Stimulated activated effector memory CD8-positive, alpha-beta T cell treated with anti-CD3 and anti-CD28 coated beads, Interleukin-12 subunit alpha, Interleukin-12 subunit beta, amount 100 ng/mL, for 72 hours (primary cell): ENCODE measurements at regions not wholly inside any gene's neighbourhood (a gene's known extent, or its start where the extent isn't known, plus 50 kb on each side); places are given as distances from the start of the nearest gene placed in this dataset.

ENCODE experiments used
- ATAC-seq: fragments of 150-1000 bp; cut with Tn5 transposase; 2 replicates; pipeline ENCODE4 v1.10.0; 2021
- DNase-seq, 2 donors: peaks; one replicate each; pipeline ENCODE4 v3.0.0; 2021 to 2022; ENCODE audit warnings: low spot score in 2 of 2
- H3K27ac Mint-ChIP-seq: one replicate; pipeline ENCODE4 v1.8.0; 2022; ENCODE audit warnings: mild to moderate bottlenecking, mixed read lengths
- H3K36me3 Mint-ChIP-seq: one replicate; pipeline ENCODE4 v1.8.0; 2022; ENCODE audit warnings: mild to moderate bottlenecking, mixed read lengths
- H3K4me1 Mint-ChIP-seq: one replicate; pipeline ENCODE4 v1.8.0; 2022; ENCODE audit warnings: mixed read lengths
- H3K4me3 Mint-ChIP-seq: one replicate; pipeline ENCODE4 v1.8.0; 2022; ENCODE audit warnings: mild to moderate bottlenecking, mixed read lengths
- H3K9me3 Mint-ChIP-seq: one replicate; pipeline ENCODE4 v1.8.0; 2022; ENCODE audit warnings: mixed read lengths

DNA sequence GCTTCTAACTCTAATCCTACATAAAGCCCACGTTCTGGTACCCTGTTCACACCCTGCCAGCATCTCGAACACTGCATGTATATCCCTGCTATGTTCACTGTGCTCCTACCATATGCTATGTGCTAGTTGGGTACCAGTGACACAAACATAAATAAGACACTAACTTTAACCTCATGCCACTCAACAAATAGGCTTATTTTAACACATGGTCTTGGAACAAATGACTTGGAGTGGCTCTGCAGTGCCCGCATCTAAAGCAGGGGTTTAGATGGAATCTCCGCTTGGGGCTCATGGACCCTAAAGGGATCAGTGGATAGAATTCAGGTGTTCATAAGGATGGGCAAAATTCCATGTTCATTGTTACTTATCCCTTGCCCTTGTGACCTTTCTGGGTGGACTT, 175.7 kb upstream of the ZKSCAN2 start:
- Mint-ChIP-seq H3K9me3 (no peaks in the 10 kb centered on the region), H3K4me1 (no peaks in the 10 kb centered on the region), H3K4me3 (no peak overlapping the region), H3K36me3 (no peaks in the 10 kb centered on the region), H3K27ac (no peak overlapping the region)
- ATAC-seq (no peak), DNase-seq (no peak)

- Mint-ChIP-seq H3K4me1 (no peaks in the 10 kb centered on the region), H3K27ac (no peak overlapping the region), H3K9me3 (no peaks in the 10 kb centered on the region), H3K36me3 (no peaks in the 10 kb centered on the region), H3K4me3 (no peak overlapping the region)
- DNase-seq (no peak), ATAC-seq (no peak)
Observed at GRCh38 chr16:25431472-25431871, 173.8 kb upstream of the ZKSCAN2 start.

- Mint-ChIP-seq H3K4me1 (no peaks in the 10 kb centered on the region), H3K4me3 (no peak overlapping the region), H3K27ac (no peak overlapping the region), H3K36me3 (no peaks in the 10 kb centered on the region), H3K9me3 (no peaks in the 10 kb centered on the region)
- DNase-seq (no peak), ATAC-seq (no peak)
Observed at GRCh38 chr16:25426829-25427228, 169.2 kb upstream of the ZKSCAN2 start.

- ATAC-seq (no peak), DNase-seq (no peak)
- no peaks in the 10 kb centered on the region for H3K36me3 Mint-ChIP-seq
- no peak overlapping the region for H3K27ac Mint-ChIP-seq
- H3K4me3 Mint-ChIP-seq = no peak overlapping the region
- H3K9me3 Mint-ChIP-seq = no peaks in the 10 kb centered on the region
- no peaks in the 10 kb centered on the region for H3K4me1 Mint-ChIP-seq
Observed at GRCh38 chr16:25419681-25420080, 162.0 kb upstream of the ZKSCAN2 start.

GRCh38 chr16:25419153-25419552, 161.5 kb upstream of the ZKSCAN2 start:
- Mint-ChIP-seq H3K27ac (no peak overlapping the region), H3K9me3 (no peaks in the 10 kb centered on the region), H3K4me3 (no peak overlapping the region), H3K4me1 (no peaks in the 10 kb centered on the region), H3K36me3 (no peaks in the 10 kb centered on the region)
- DNase-seq = no peak
- no peak for ATAC-seq

DNA sequence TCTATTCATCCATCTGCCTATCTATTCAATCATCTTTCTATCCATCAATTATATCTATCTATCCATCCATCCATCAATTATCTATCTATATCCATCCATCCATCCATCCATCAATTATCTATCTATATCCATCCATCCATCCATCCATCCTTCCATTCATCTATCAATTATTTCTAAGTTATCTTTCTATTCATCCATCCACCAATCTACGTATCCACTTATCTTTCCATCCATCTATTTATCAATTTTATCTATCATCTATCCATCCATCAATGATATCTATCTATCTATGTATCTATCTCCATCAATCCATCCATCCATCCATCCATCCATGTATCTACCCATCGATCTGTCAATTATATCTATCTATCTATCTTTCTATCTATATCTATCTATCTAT, 158.4 kb upstream of the ZKSCAN2 start:
- Mint-ChIP-seq H3K27ac (no peak overlapping the region), H3K9me3 (no peaks in the 10 kb centered on the region), H3K36me3 (no peaks in the 10 kb centered on the region), H3K4me3 (no peak overlapping the region), H3K4me1 (no peaks in the 10 kb centered on the region)
- ATAC-seq (no peak), DNase-seq (no peak)

DNA sequence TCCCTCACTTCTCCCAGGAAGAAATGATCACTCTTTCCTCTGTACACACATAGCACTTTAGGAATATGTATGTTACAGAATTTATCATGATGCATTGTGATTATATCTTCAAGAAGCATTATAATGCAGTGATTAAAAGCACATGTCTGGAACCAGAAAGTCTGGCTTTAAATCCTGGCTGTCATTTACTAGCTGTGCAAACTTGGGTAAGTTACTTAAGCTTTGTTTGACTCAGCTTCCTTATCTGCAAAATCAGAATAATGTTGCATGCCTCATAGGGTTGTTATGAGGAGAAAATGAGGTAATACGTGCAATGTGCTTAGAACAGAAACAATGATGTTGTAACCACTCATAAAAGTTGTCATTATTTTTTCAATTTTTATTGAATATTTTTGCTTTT, 156.3 kb upstream of the ZKSCAN2 start:
- no peak overlapping the region for H3K4me3 Mint-ChIP-seq
- DNase-seq (no peak), ATAC-seq (no peak)
- H3K4me1 Mint-ChIP-seq = no peaks in the 10 kb centered on the region
- no peak overlapping the region for H3K27ac Mint-ChIP-seq
- no peaks in the 10 kb centered on the region for H3K36me3 Mint-ChIP-seq
- no peaks in the 10 kb centered on the region for H3K9me3 Mint-ChIP-seq

GRCh38 chr16:25413133-25413532, 155.5 kb upstream of the ZKSCAN2 start:
- no peaks in the 10 kb centered on the region for H3K36me3 Mint-ChIP-seq
- H3K4me3 Mint-ChIP-seq = no peak overlapping the region
- DNase-seq (no peak), ATAC-seq (no peak)
- H3K9me3 Mint-ChIP-seq = no peaks in the 10 kb centered on the region
- no peak overlapping the region for H3K27ac Mint-ChIP-seq
- H3K4me1 Mint-ChIP-seq = no peaks in the 10 kb centered on the region

DNA sequence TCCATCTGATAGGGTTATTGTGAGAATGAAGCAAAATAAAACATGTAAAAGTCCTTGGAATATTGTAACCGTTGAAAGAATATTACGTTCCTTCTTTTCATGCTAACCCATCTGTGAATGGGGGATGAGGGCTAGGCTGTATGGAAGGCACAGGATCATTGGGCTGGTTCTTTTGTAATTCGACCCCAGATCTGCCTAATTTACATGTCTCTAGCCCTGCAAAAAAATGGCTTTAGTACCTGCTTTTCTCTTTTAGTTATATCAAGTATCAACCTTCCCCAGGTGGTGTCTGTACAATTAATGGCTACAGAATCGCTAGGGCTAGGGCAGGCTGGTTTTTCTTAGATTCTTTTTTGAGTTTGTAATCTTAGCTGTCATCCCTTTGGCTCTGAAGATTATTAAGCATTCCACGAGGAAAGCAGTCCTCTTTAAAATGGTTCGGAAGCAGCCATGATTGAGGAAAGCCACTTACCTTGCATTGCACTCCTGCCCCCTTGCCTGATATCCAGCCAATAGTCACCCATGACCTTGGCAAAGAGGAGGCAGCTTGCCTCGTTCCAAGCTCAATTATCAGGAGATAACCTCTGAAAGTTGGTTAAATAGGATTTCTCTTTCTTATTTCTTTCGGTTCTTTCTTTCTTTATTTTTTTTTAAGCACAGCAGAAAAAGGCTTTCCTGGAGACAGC, 153.9 kb upstream of the ZKSCAN2 start:
- Mint-ChIP-seq H3K36me3 (no peaks in the 10 kb centered on the region), H3K9me3 (no peaks in the 10 kb centered on the region), H3K4me1 (no peaks in the 10 kb centered on the region), H3K27ac (no peak overlapping the region), H3K4me3 (no peak overlapping the region)
- no peak for ATAC-seq
- no peak for DNase-seq

GRCh38 chr16:25403852-25404251, 146.2 kb upstream of the ZKSCAN2 start:
- Mint-ChIP-seq H3K27ac (no peak overlapping the region), H3K9me3 (peaks cover 5% of the 10 kb centered on the region), H3K4me1 (no peaks in the 10 kb centered on the region), H3K4me3 (no peak overlapping the region), H3K36me3 (no peaks in the 10 kb centered on the region)
- no peak for DNase-seq
- no peak for ATAC-seq

DNA sequence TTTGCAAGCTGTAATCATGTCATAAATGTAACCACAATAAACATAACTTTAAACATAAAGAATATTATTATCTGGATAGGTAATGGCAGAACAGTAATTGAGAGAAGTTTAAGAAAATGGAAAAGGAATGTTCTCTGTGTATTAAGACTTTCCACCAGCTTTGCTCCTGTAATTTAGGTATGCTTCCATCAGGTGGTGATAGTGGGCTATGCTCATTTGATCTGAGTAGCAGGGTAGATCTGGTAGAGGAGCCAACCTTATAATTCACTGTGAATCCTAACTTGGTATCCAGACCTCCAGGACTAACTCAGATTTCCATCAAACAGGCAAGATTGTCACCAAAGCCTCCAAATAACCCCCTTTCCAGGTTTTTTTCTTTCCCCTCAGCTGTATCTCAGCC, 137.9 kb upstream of the ZKSCAN2 start:
- no peak overlapping the region for H3K4me3 Mint-ChIP-seq
- no peak overlapping the region for H3K27ac Mint-ChIP-seq
- no peaks in the 10 kb centered on the region for H3K4me1 Mint-ChIP-seq
- ATAC-seq (no peak), DNase-seq (no peak)
- peaks cover 13% of the 10 kb centered on the region for H3K9me3 Mint-ChIP-seq
- no peaks in the 10 kb centered on the region for H3K36me3 Mint-ChIP-seq

GRCh38 chr16:25390761-25391160, 133.1 kb upstream of the ZKSCAN2 start:
- ATAC-seq (no peak), DNase-seq (no peak)
- Mint-ChIP-seq H3K4me3 (no peak overlapping the region), H3K4me1 (no peaks in the 10 kb centered on the region), H3K36me3 (no peaks in the 10 kb centered on the region), H3K9me3 (peaks cover 3% of the 10 kb centered on the region), H3K27ac (no peak overlapping the region)

DNA sequence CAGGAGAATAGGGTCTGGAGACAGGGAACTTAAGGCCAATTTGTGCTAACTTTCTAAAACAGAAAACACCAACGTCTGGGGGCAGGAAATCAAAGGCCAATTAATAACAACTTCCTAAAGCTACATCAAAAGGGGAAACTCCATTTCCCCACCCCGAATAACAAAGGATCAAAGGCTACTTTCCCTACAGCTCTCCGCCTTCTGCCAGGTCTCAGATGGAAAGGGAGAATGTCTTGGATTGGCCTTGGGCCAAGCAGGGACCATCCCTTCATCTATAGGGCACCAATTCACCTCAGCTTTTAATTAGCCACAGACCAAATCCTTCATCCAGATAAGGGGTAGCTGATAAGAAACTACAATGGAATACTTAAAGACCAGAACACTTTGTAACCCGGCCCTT, 116.9 kb upstream of the ZKSCAN2 start:
- H3K27ac Mint-ChIP-seq = no peak overlapping the region
- DNase-seq = no peak
- H3K36me3 Mint-ChIP-seq = no peaks in the 10 kb centered on the region
- no peaks in the 10 kb centered on the region for H3K4me1 Mint-ChIP-seq
- no peak overlapping the region for H3K4me3 Mint-ChIP-seq
- no peaks in the 10 kb centered on the region for H3K9me3 Mint-ChIP-seq
- ATAC-seq = no peak

GRCh38 chr16:25372716-25373115, 115.1 kb upstream of the ZKSCAN2 start:
- ATAC-seq = no peak
- Mint-ChIP-seq H3K4me3 (no peak overlapping the region), H3K9me3 (no peaks in the 10 kb centered on the region), H3K36me3 (no peaks in the 10 kb centered on the region), H3K4me1 (no peaks in the 10 kb centered on the region), H3K27ac (no peak overlapping the region)
- no peak for DNase-seq

DNA sequence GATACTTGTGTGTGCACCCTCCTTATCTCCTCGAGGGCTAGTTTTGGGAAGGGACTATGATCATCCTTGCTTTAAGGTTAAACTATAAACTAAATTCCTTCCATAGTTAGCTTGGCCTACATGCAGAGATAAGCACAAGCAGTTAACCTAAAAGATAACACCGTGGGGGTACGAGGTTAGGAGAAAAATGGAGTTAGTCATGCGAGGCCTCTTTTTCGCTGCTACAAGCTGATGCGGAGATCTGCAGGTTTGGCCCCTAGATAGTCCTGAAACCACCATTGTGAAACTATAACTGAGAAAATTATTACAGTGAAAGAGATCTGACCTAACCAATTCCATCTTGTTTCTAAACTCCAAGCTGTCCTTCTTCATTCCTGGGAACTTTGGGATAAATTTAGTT, 113.7 kb upstream of the ZKSCAN2 start:
- Mint-ChIP-seq H3K27ac (no peak overlapping the region), H3K9me3 (no peaks in the 10 kb centered on the region), H3K4me3 (no peak overlapping the region), H3K4me1 (no peaks in the 10 kb centered on the region), H3K36me3 (no peaks in the 10 kb centered on the region)
- no peak for DNase-seq
- ATAC-seq = no peak

DNA sequence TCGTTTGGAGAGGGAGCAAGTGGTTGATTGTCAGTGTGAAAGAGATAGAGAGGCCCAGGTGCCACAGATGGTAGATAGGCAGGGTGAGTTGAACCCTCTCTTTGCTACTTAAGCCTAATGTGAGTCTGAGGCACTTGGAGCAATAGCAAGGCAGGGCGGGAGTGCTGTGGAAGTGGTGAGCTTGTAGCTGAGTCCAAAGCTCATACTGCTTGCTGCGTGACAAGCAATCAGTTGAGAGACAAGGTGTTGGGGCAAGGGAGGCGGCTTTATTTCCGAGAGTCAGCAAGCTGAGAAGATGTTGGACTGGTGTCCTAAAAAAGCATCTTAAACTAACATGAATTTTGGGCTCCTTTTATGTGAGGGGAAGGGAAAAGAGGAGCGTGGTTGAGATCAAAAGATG, 112.9 kb upstream of the ZKSCAN2 start:
- H3K9me3 Mint-ChIP-seq = no peaks in the 10 kb centered on the region
- ATAC-seq (no peak), DNase-seq (no peak)
- no peak overlapping the region for H3K27ac Mint-ChIP-seq
- no peaks in the 10 kb centered on the region for H3K4me1 Mint-ChIP-seq
- H3K4me3 Mint-ChIP-seq = no peak overlapping the region
- no peaks in the 10 kb centered on the region for H3K36me3 Mint-ChIP-seq
